SU-DHL-6 (cell line): ENCODE measurements at regions not wholly inside any gene's neighbourhood (a gene's known extent, or its start where the extent isn't known, plus 50 kb on each side); places are given as distances from the start of the nearest gene placed in this dataset.

ENCODE experiments used
- H2AFZ ChIP-seq: fragments of 200-600 bp; sonication (generic); 2 replicates; pipeline ENCODE4 v1.6.1; 2014; ENCODE audit warnings: low read depth, mild to moderate bottlenecking, moderate library complexity, mixed read lengths, antibody characterized with exemption, low read length; ENCODE audit not compliant: severe bottlenecking
- H3F3A ChIP-seq: fragments of 200-600 bp; shearing (Covaris generic); 2 replicates; pipeline ENCODE4 v1.6.0; 2016; ENCODE audit warnings: antibody characterized with exemption, mild to moderate bottlenecking; ENCODE audit not compliant: insufficient read depth
- H3K27ac ChIP-seq: fragments of 200-600 bp; sonication (generic); 2 replicates; pipeline ENCODE4 v1.5.1; 2016; ENCODE audit warnings: low read depth, mild to moderate bottlenecking, low read length, moderate library complexity, mixed read lengths
- H3K27me3 ChIP-seq: fragments of 200-600 bp; sonication (generic), shearing (Covaris generic); 2 replicates; pipeline ENCODE4 v1.6.0; 2014; ENCODE audit warnings: mild to moderate bottlenecking, low read length
- H3K36me3 ChIP-seq: fragments of 200-600 bp; sonication (generic); 2 replicates; pipeline ENCODE4 v1.6.1; 2014; ENCODE audit warnings: mild to moderate bottlenecking, low read length, mixed read lengths
- H3K4me2 ChIP-seq: fragments of 300-600, 200-600 bp; shearing (Covaris generic), sonication (generic); 2 replicates; pipeline ENCODE4 v1.6.0; 2014; ENCODE audit warnings: low read length, low read depth, mild to moderate bottlenecking; ENCODE audit not compliant: poor library complexity, severe bottlenecking
- H3K4me3 ChIP-seq: fragments of 200-600 bp; sonication (generic); 2 replicates; pipeline ENCODE4 v1.5.1; 2014; ENCODE audit warnings: antibody characterized with exemption, low read length, mild to moderate bottlenecking, mixed read lengths; ENCODE audit not compliant: insufficient read depth, poor library complexity, severe bottlenecking
- H3K79me2 ChIP-seq: fragments of 200-600 bp; sonication (generic); 2 replicates; pipeline ENCODE4 v1.6.1; 2014; ENCODE audit warnings: mild to moderate bottlenecking, low read length, moderate library complexity; ENCODE audit not compliant: insufficient read depth
- H3K9ac ChIP-seq: fragments of 200-600 bp; sonication (generic); 2 replicates; pipeline ENCODE4 v1.7.0; 2014; ENCODE audit warnings: mild to moderate bottlenecking, low read length
- H3K9me2 ChIP-seq: fragments of 200-600 bp; sonication (generic); replicated peaks from 2 replicates; pipeline ENCODE4 v1.6.1; 2014; ENCODE audit warnings: low read length; ENCODE audit not compliant: insufficient read depth
- H3K9me3 ChIP-seq: fragments of 200-600 bp; sonication (generic); 2 replicates; pipeline ENCODE4 v1.6.1; 2014; ENCODE audit warnings: low read length, mixed read lengths; ENCODE audit not compliant: insufficient read depth
- H4K20me1 ChIP-seq: fragments of 200-600 bp; sonication (generic); 2 replicates; pipeline ENCODE4 v1.6.1; 2014; ENCODE audit warnings: low read depth, mild to moderate bottlenecking, antibody characterized with exemption, low read length, moderate library complexity, mixed read lengths
- EZH2phosphoT487 ChIP-seq: fragments of 200-600 bp; sonication (generic), shearing (Covaris generic); conservative IDR thresholded peaks from 2 replicates; pipeline ENCODE4 v1.6.1; 2018; ENCODE audit warnings: mild to moderate bottlenecking, antibody characterized with exemption, low read length, moderate library complexity, mixed read lengths
- TF ChIP-seq, protein P1 (sequence below): fragments of 200-600 bp; sonication (generic); IDR thresholded peaks from one replicate; pipeline ENCODE4 v1.5.1; 2017; ENCODE audit warnings: antibody characterized with exemption, mild to moderate bottlenecking, low read length, moderate library complexity; ENCODE audit not compliant: insufficient read depth, poor library complexity, severe bottlenecking

DNA sequence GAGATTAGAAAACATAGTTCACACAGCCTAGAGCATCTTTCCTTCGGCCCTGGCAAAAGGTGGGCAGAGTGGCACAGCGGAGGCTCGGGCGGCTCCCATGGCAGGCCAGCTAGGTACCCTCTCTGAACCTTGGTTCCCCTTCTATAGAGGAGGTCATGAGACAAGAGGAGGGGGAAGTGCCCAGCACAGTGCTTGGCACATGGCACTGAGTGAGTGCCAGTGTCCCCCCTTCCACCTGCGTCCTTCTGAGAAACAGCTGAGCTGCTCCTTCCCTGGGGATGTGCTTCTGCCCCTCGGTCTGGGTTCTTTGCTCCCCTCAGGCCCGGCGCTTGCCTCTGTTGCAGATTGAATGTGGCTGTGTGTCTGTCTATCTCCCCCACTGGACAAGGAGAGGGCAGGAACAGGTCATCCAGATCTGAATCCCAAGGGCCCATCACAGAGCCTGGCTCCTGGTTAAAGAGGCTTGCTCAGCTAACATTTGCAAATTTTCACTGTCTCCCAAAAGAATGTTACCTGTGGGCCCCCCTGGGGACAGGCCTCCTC, 165.6 kb downstream of the USP12 start:
- H3K4me3 ChIP-seq = no peak overlapping the region
- H4K20me1 ChIP-seq = no peaks in the 10 kb centered on the region
- no peak overlapping the region for H3K4me2 ChIP-seq
- H3K9ac ChIP-seq = no peak overlapping the region
- H3K36me3 ChIP-seq = no peaks in the 10 kb centered on the region
- TF ChIP-seq EZH2phosphoT487 = no peak
- TF ChIP-seq, protein P1, sequence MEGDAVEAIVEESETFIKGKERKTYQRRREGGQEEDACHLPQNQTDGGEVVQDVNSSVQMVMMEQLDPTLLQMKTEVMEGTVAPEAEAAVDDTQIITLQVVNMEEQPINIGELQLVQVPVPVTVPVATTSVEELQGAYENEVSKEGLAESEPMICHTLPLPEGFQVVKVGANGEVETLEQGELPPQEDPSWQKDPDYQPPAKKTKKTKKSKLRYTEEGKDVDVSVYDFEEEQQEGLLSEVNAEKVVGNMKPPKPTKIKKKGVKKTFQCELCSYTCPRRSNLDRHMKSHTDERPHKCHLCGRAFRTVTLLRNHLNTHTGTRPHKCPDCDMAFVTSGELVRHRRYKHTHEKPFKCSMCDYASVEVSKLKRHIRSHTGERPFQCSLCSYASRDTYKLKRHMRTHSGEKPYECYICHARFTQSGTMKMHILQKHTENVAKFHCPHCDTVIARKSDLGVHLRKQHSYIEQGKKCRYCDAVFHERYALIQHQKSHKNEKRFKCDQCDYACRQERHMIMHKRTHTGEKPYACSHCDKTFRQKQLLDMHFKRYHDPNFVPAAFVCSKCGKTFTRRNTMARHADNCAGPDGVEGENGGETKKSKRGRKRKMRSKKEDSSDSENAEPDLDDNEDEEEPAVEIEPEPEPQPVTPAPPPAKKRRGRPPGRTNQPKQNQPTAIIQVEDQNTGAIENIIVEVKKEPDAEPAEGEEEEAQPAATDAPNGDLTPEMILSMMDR = no peak
- H3K27me3 ChIP-seq = no peaks in the 10 kb centered on the region
- no peaks in the 10 kb centered on the region for H3F3A ChIP-seq
- no peak overlapping the region for H3K27ac ChIP-seq
- H2AFZ ChIP-seq = no peak overlapping the region
- no peaks in the 10 kb centered on the region for H3K79me2 ChIP-seq
- H3K9me3 ChIP-seq = no peaks in the 10 kb centered on the region
- no peaks in the 10 kb centered on the region for H3K9me2 ChIP-seq

DNA sequence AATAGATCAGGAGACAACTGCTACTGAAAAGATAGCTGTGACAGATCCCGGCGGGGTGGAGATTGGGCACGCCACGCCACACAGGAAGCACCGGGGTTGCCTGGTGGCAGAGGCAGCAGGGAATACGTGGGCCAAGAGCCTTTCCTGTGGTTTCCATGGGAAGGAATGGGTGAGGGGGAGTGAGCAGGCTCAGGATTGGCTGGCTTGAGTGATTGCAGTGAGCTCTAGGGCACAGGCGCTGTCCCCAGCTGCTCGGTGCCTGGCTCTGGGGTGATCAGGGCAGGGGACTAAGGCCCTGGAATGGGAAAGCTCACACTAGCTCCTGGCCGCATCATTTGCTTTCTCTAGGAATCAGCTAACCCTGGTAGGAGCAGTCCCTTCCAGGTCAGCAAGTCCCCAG, 166.1 kb downstream of the USP12 start:
- Histone ChIP-seq H3K27ac (no peak overlapping the region), H3K79me2 (no peaks in the 10 kb centered on the region), H3K4me2 (no peak overlapping the region), H3K27me3 (no peaks in the 10 kb centered on the region), H4K20me1 (no peaks in the 10 kb centered on the region), H2AFZ (no peak overlapping the region), H3K9me3 (no peaks in the 10 kb centered on the region), H3K36me3 (no peaks in the 10 kb centered on the region), H3F3A (no peaks in the 10 kb centered on the region), H3K9me2 (no peaks in the 10 kb centered on the region), H3K9ac (no peak overlapping the region), H3K4me3 (no peak overlapping the region)
- TF ChIP-seq, protein P1 = no peak

DNA sequence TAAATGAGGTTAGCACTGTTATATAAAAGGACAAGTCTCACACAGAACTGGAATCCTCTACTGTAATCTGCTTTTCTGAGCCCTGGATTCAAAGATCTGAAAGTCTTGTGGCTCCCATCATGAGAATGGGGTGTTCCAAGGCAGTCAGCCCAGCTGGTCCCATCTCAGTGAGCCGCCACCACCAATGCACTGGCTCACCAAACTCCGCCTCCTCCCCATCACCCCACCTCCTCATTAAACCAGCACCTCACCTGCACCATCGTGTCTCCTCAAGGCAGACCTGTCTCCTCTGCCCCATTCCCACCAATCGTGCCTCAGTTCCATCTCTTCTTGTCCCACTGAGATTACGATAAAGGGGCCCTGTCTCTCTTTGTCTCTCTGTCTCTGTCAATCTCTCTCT, 166.7 kb downstream of the USP12 start:
- Histone ChIP-seq H2AFZ (no peak overlapping the region), H3K27me3 (no peaks in the 10 kb centered on the region)
- TF ChIP-seq, protein P1 = no peak
- no peak for TF ChIP-seq EZH2phosphoT487

DNA sequence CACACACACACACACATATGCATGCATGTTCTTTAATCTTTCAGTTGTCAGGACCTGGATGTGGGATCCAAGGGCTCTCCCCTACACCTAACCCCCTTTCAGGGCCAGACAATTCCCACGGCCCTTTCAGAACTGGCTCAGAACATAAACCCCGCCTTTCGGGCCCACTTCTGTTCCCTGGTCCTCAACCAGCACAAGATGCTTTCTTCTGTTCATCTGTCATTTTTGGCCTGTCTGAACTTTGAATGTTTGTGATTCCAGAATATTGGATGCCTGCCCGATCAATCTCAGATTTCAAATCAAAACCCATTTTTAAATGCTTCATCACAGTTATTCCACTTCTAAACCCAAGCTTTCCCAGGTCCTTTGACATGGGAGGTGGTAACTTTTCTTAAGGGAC, 167.3 kb downstream of the USP12 start:
- H3K79me2 ChIP-seq = no peaks in the 10 kb centered on the region
- H3K36me3 ChIP-seq = no peaks in the 10 kb centered on the region
- no peak overlapping the region for H3K4me3 ChIP-seq
- H3K9me2 ChIP-seq = no peaks in the 10 kb centered on the region
- no peaks in the 10 kb centered on the region for H3K9me3 ChIP-seq
- H2AFZ ChIP-seq = no peak overlapping the region
- TF ChIP-seq, protein P1 = no peak
- no peak for TF ChIP-seq EZH2phosphoT487
- no peak overlapping the region for H3K4me2 ChIP-seq
- no peaks in the 10 kb centered on the region for H3K27me3 ChIP-seq
- no peaks in the 10 kb centered on the region for H3F3A ChIP-seq
- no peak overlapping the region for H3K9ac ChIP-seq
- no peak overlapping the region for H3K27ac ChIP-seq
- no peaks in the 10 kb centered on the region for H4K20me1 ChIP-seq

More for the DNA sequence above, 166.7 kb downstream of the USP12 start:
- no peak overlapping the region for H3K9ac ChIP-seq
- H3K9me2 ChIP-seq = no peaks in the 10 kb centered on the region
- no peaks in the 10 kb centered on the region for H3K79me2 ChIP-seq
- no peaks in the 10 kb centered on the region for H3K36me3 ChIP-seq
- no peaks in the 10 kb centered on the region for H3K9me3 ChIP-seq
- no peak overlapping the region for H3K27ac ChIP-seq
- H3F3A ChIP-seq = no peaks in the 10 kb centered on the region
- H4K20me1 ChIP-seq = no peaks in the 10 kb centered on the region
- H3K4me3 ChIP-seq = no peak overlapping the region
- no peak overlapping the region for H3K4me2 ChIP-seq
